ENCODE measurements at regions not wholly inside any gene's neighbourhood (a gene's known extent, or its start where the extent isn't known, plus 50 kb on each side); places are given as distances from the start of the nearest gene placed in this dataset.

- TF ChIP-seq ZNF274 (IDR thresholded peaks at IDR 0.05; ENCODE audit: low read depth, low read length) (no peak), SUZ12 (IDR thresholded peaks at IDR 0.05; ENCODE audit: extremely low read depth, insufficient read depth, insufficient read length) (no peak)
These were observed 109.4 kb downstream of the TMEM30B start for GRCh38 chr14:61171727-61172126.

Data from NT2/D1 (cell line).